WTC11 (cell line): ENCODE measurements at regions not wholly inside any gene's neighbourhood (a gene's known extent, or its start where the extent isn't known, plus 50 kb on each side); places are given as distances from the start of the nearest gene placed in this dataset.
"Not testable (repeated sequence)": the region's sequence is repeated elsewhere in the genome, so short reads cannot be mapped to it uniquely, and the experiment has no call there.

Experiments
- ATAC-seq: fragments of 200-7000 bp; cut with Tn5 transposase; 2 replicates; pipeline ENCODE4 v1.10.0; 2021; ENCODE audit warnings: mild to moderate bottlenecking, moderate library complexity
- CTCF ChIA-PET: fragments of 300-600 bp; sonication (Branson Sonifier 250); formaldehyde crosslinking; loops from one replicate; lab custom pipeline; 2021; ENCODE audit warnings: antibody characterized with exemption; lab: Charles Lee
- POLR2A ChIA-PET: fragments of 350-600 bp; sonication (Branson Sonifier 250); formaldehyde crosslinking; loops from one replicate; lab custom pipeline; 2021; ENCODE audit warnings: antibody characterized with exemption; lab: Charles Lee
- DNase-seq: peaks from one replicate; pipeline ENCODE4 v3.0.0; 2021; ENCODE audit warnings: low spot score
- H3K27ac Mint-ChIP-seq: 2 replicates; pipeline ENCODE4 v1.8.0; 2021; ENCODE audit warnings: mixed read lengths
- H3K27me3 Mint-ChIP-seq: 2 replicates; pipeline ENCODE4 v1.8.0; 2021; ENCODE audit warnings: low read depth, mild to moderate bottlenecking, moderate library complexity, mixed read lengths
- H3K36me3 Mint-ChIP-seq: 2 replicates; pipeline ENCODE4 v1.8.0; 2021; ENCODE audit warnings: mixed read lengths
- H3K4me1 Mint-ChIP-seq: 2 replicates; pipeline ENCODE4 v1.8.0; 2022; ENCODE audit warnings: mixed read lengths
- H3K4me3 Mint-ChIP-seq: 2 replicates; pipeline ENCODE4 v1.8.0; 2021; ENCODE audit warnings: mild to moderate bottlenecking, moderate library complexity, mixed read lengths
- H3K9me3 Mint-ChIP-seq: 2 replicates; pipeline ENCODE4 v1.8.0; 2021; ENCODE audit warnings: mixed read lengths
- CREM ChIP-seq: sonication (generic); formaldehyde crosslinking; IDR thresholded peaks from 2 replicates; pipeline ENCODE4 v1.8.1; 2022; ENCODE audit warnings: mild to moderate bottlenecking, missing genetic modification reagents, moderate library complexity
- ELF4 ChIP-seq: sonication (generic); formaldehyde crosslinking; IDR thresholded peaks from 2 replicates; pipeline ENCODE4 v1.8.1; 2022; ENCODE audit warnings: low read depth, mild to moderate bottlenecking, moderate library complexity, missing genetic modification reagents
- ESRRA ChIP-seq: sonication (generic); formaldehyde crosslinking; IDR thresholded peaks from 2 replicates; pipeline ENCODE4 v1.8.1; 2022; ENCODE audit warnings: mild to moderate bottlenecking, missing genetic modification reagents, borderline replicate concordance
- FOXK1 ChIP-seq: sonication (generic); formaldehyde crosslinking; IDR thresholded peaks from 2 replicates; pipeline ENCODE4 v1.8.0; 2022; ENCODE audit warnings: mild to moderate bottlenecking, moderate library complexity, missing genetic modification reagents
- GABPB1 ChIP-seq: sonication (generic); formaldehyde crosslinking; IDR thresholded peaks from 2 replicates; pipeline ENCODE4 v1.8.1; 2023; ENCODE audit warnings: mild to moderate bottlenecking, missing genetic modification reagents
- NR2C2 ChIP-seq: sonication (generic); formaldehyde crosslinking; IDR thresholded peaks from 2 replicates; pipeline ENCODE4 v1.8.0; 2022; ENCODE audit warnings: mild to moderate bottlenecking, missing genetic modification reagents
- PRRX2 ChIP-seq: fragments of 250-450 bp; sonication (Bioruptor Pico); IDR thresholded peaks from 2 replicates; pipeline ENCODE4 v1.8.0; 2021; ENCODE audit warnings: mild to moderate bottlenecking
- SMAD4 ChIP-seq: sonication (generic); formaldehyde crosslinking; IDR thresholded peaks from 2 replicates; pipeline ENCODE4 v1.8.0; 2022; ENCODE audit warnings: mild to moderate bottlenecking, missing genetic modification reagents
- SOX15 ChIP-seq: fragments of 250-450 bp; sonication (Bioruptor Pico); IDR thresholded peaks from 2 replicates; pipeline ENCODE4 v1.9.0; 2021; ENCODE audit warnings: mild to moderate bottlenecking
- TEAD1 ChIP-seq: sonication (generic); formaldehyde crosslinking; IDR thresholded peaks from 2 replicates; pipeline ENCODE4 v1.8.0; 2022; ENCODE audit warnings: mild to moderate bottlenecking, missing genetic modification reagents
- TEAD4 ChIP-seq: sonication (generic); formaldehyde crosslinking; IDR thresholded peaks from 2 replicates; pipeline ENCODE4 v1.8.0; 2022; ENCODE audit warnings: mild to moderate bottlenecking, missing genetic modification reagents
- ZNF671 ChIP-seq: fragments of 250-450 bp; sonication (Bioruptor Pico); IDR thresholded peaks from 2 replicates; pipeline ENCODE4 v1.8.0; 2021; ENCODE audit warnings: mild to moderate bottlenecking
- TF ChIP-seq, protein P1 (sequence below): sonication (generic); formaldehyde crosslinking; IDR thresholded peaks from 2 replicates; pipeline ENCODE4 v1.8.0; 2022; ENCODE audit warnings: missing genetic modification reagents
- TF ChIP-seq, protein P2 (sequence below): sonication (generic); formaldehyde crosslinking; IDR thresholded peaks from 2 replicates; pipeline ENCODE4 v1.8.0; 2022; ENCODE audit warnings: mild to moderate bottlenecking, missing genetic modification reagents
- TF ChIP-seq, protein P3 (sequence below): sonication (generic); formaldehyde crosslinking; IDR thresholded peaks from 2 replicates; pipeline ENCODE4 v1.8.1; 2022; ENCODE audit warnings: mild to moderate bottlenecking, missing genetic modification reagents, moderate library complexity, borderline replicate concordance
- TF ChIP-seq, protein P4 (sequence below): sonication (generic); formaldehyde crosslinking; IDR thresholded peaks from 2 replicates; pipeline ENCODE4 v1.8.0; 2023; ENCODE audit warnings: mild to moderate bottlenecking, missing genetic modification reagents
- TF ChIP-seq, protein P5 (sequence below): sonication (generic); formaldehyde crosslinking; IDR thresholded peaks from 2 replicates; pipeline ENCODE4 v1.8.0; 2023; ENCODE audit warnings: missing genetic modification reagents

- TF ChIP-seq, protein P1, sequence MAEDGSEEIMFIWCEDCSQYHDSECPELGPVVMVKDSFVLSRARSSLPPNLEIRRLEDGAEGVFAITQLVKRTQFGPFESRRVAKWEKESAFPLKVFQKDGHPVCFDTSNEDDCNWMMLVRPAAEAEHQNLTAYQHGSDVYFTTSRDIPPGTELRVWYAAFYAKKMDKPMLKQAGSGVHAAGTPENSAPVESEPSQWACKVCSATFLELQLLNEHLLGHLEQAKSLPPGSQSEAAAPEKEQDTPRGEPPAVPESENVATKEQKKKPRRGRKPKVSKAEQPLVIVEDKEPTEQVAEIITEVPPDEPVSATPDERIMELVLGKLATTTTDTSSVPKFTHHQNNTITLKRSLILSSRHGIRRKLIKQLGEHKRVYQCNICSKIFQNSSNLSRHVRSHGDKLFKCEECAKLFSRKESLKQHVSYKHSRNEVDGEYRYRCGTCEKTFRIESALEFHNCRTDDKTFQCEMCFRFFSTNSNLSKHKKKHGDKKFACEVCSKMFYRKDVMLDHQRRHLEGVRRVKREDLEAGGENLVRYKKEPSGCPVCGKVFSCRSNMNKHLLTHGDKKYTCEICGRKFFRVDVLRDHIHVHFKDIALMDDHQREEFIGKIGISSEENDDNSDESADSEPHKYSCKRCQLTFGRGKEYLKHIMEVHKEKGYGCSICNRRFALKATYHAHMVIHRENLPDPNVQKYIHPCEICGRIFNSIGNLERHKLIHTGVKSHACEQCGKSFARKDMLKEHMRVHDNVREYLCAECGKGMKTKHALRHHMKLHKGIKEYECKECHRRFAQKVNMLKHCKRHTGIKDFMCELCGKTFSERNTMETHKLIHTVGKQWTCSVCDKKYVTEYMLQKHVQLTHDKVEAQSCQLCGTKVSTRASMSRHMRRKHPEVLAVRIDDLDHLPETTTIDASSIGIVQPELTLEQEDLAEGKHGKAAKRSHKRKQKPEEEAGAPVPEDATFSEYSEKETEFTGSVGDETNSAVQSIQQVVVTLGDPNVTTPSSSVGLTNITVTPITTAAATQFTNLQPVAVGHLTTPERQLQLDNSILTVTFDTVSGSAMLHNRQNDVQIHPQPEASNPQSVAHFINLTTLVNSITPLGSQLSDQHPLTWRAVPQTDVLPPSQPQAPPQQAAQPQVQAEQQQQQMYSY (CRISPR knock-in tag) = no peak
- TF ChIP-seq ELF4 (CRISPR knock-in tag) (no peak), FOXK1 (CRISPR knock-in tag) (no peak), TEAD1 (CRISPR knock-in tag) (no peak), GABPB1 (CRISPR knock-in tag) (no peak), SOX15 (no peak), NR2C2 (CRISPR knock-in tag) (no peak)
Observed at GRCh38 chr1:116291024-116291423, 82.0 kb upstream of the ATP1A1 start (continued).

- no peak overlapping the region for H3K27ac Mint-ChIP-seq
- no peaks in the 10 kb centered on the region for H3K36me3 Mint-ChIP-seq
- H3K9me3 Mint-ChIP-seq = peaks cover 5% of the 10 kb centered on the region
- H3K4me3 Mint-ChIP-seq = no peak overlapping the region
- TF ChIP-seq GABPB1 (CRISPR knock-in tag) (peak; percentile 67; the same call in 1 of the 2 replicates), TEAD4 (CRISPR knock-in tag) (no peak)
- ATAC-seq (no peak), DNase-seq (no peak)
- no peaks in the 10 kb centered on the region for H3K4me1 Mint-ChIP-seq
- ChIA-PET POLR2A (no interaction called here), CTCF (no interaction called here)
- H3K27me3 Mint-ChIP-seq = no peaks in the 10 kb centered on the region; the same call in 1 of the 2 replicates
Observed at GRCh38 chr1:116292929-116293725, 79.9 kb upstream of the ATP1A1 start.

- Mint-ChIP-seq H3K4me1 (no peaks in the 10 kb centered on the region), H3K4me3 (no peak overlapping the region), H3K27ac (no peak overlapping the region), H3K36me3 (peaks cover 12% of the 10 kb centered on the region), H3K9me3 (peaks cover 25% of the 10 kb centered on the region), H3K27me3 (peaks cover 4% of the 10 kb centered on the region; the same call in 1 of the 2 replicates)
- no peak for DNase-seq
- no peak for ATAC-seq
- TF ChIP-seq, protein P2, sequence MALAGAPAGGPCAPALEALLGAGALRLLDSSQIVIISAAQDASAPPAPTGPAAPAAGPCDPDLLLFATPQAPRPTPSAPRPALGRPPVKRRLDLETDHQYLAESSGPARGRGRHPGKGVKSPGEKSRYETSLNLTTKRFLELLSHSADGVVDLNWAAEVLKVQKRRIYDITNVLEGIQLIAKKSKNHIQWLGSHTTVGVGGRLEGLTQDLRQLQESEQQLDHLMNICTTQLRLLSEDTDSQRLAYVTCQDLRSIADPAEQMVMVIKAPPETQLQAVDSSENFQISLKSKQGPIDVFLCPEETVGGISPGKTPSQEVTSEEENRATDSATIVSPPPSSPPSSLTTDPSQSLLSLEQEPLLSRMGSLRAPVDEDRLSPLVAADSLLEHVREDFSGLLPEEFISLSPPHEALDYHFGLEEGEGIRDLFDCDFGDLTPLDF = no peak
- ChIA-PET POLR2A (no interaction called here), CTCF (no interaction called here)
Observed at GRCh38 chr1:116297495-116298212, 75.4 kb upstream of the ATP1A1 start.

GRCh38 chr1:116298213-116298579 is 74.8 kb upstream of the ATP1A1 start:
- DNase-seq, ATAC-seq, CTCF ChIA-PET, H3K27ac Mint-ChIP-seq, POLR2A ChIA-PET, H3K4me3 Mint-ChIP-seq, H3K4me1 Mint-ChIP-seq, H3K27me3 Mint-ChIP-seq: not testable (repeated sequence)
- H3K36me3 Mint-ChIP-seq = peaks cover 12% of the 10 kb centered on the region
- H3K9me3 Mint-ChIP-seq = peaks cover 25% of the 10 kb centered on the region

DNA sequence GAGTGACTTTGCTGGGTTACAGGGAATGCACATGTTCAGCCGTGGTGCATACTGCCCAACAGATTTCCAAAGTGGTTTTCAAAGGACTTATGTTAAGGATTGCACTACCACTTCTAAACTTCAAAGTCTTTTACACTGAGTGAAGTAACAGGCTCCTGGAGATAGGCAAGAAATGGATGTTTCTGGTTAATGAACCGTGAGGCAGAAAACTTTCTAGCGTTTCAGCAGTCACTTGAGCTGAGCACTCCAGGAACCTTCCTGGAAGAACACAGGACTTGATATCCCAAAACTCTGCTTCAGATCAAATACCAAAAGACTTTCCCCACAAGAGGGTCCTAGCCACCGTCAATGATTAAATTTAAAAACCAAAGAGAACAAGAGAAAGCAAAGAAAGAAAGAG is 74.3 kb upstream of the ATP1A1 start:
- DNase-seq (no peak), ATAC-seq (no peak)
- peaks cover 4% of the 10 kb centered on the region; the same call in 1 of the 2 replicates for H3K27me3 Mint-ChIP-seq
- POLR2A ChIA-PET = no interaction called here
- H3K36me3 Mint-ChIP-seq = peaks cover 12% of the 10 kb centered on the region
- no peak overlapping the region for H3K27ac Mint-ChIP-seq
- CTCF ChIA-PET = no interaction called here
- H3K4me1 Mint-ChIP-seq = no peaks in the 10 kb centered on the region
- no peak overlapping the region for H3K4me3 Mint-ChIP-seq
- peaks cover 25% of the 10 kb centered on the region for H3K9me3 Mint-ChIP-seq
- TF ChIP-seq CREM (no peak), PRRX2 (no peak), ELF4 (CRISPR knock-in tag) (no peak), ESRRA (CRISPR knock-in tag) (no peak), FOXK1 (CRISPR knock-in tag) (no peak), SMAD4 (no peak), ZNF671 (CRISPR knock-in tag) (no peak)
- TF ChIP-seq, protein P3, sequence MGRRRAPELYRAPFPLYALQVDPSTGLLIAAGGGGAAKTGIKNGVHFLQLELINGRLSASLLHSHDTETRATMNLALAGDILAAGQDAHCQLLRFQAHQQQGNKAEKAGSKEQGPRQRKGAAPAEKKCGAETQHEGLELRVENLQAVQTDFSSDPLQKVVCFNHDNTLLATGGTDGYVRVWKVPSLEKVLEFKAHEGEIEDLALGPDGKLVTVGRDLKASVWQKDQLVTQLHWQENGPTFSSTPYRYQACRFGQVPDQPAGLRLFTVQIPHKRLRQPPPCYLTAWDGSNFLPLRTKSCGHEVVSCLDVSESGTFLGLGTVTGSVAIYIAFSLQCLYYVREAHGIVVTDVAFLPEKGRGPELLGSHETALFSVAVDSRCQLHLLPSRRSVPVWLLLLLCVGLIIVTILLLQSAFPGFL (CRISPR knock-in tag) = no peak
- TF ChIP-seq, protein P4, sequence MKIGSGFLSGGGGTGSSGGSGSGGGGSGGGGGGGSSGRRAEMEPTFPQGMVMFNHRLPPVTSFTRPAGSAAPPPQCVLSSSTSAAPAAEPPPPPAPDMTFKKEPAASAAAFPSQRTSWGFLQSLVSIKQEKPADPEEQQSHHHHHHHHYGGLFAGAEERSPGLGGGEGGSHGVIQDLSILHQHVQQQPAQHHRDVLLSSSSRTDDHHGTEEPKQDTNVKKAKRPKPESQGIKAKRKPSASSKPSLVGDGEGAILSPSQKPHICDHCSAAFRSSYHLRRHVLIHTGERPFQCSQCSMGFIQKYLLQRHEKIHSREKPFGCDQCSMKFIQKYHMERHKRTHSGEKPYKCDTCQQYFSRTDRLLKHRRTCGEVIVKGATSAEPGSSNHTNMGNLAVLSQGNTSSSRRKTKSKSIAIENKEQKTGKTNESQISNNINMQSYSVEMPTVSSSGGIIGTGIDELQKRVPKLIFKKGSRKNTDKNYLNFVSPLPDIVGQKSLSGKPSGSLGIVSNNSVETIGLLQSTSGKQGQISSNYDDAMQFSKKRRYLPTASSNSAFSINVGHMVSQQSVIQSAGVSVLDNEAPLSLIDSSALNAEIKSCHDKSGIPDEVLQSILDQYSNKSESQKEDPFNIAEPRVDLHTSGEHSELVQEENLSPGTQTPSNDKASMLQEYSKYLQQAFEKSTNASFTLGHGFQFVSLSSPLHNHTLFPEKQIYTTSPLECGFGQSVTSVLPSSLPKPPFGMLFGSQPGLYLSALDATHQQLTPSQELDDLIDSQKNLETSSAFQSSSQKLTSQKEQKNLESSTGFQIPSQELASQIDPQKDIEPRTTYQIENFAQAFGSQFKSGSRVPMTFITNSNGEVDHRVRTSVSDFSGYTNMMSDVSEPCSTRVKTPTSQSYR (CRISPR knock-in tag) = no peak
- TF ChIP-seq, protein P5, sequence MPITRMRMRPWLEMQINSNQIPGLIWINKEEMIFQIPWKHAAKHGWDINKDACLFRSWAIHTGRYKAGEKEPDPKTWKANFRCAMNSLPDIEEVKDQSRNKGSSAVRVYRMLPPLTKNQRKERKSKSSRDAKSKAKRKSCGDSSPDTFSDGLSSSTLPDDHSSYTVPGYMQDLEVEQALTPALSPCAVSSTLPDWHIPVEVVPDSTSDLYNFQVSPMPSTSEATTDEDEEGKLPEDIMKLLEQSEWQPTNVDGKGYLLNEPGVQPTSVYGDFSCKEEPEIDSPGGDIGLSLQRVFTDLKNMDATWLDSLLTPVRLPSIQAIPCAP (CRISPR knock-in tag) = no peak
